ENCODE measurements at regions not wholly inside any gene's neighbourhood (a gene's known extent, or its start where the extent isn't known, plus 50 kb on each side); places are given as distances from the start of the nearest gene placed in this dataset.

DNA sequence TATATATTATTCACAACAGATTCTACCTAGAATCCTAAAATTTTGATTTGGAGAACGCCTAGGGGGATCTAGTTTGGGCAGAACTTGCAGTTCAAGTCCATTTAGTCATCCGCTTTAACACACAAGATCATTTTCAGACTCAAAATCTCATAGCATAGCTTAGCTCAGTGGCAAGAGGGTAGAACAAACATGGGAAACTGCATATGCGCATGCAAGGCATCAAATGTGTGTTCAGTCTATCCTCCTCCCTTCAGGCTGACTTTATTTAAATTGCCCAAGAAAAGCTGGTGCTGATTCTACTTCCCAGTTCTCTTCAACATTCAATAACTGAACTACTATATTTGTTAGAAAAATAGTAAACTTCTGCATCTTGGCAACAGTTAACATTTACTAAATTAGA lies 79.6 kb upstream of the NRXN1 start:
- no peak for DNase-seq (ENCODE audit: low read depth)
- TF ChIP-seq, protein P1, sequence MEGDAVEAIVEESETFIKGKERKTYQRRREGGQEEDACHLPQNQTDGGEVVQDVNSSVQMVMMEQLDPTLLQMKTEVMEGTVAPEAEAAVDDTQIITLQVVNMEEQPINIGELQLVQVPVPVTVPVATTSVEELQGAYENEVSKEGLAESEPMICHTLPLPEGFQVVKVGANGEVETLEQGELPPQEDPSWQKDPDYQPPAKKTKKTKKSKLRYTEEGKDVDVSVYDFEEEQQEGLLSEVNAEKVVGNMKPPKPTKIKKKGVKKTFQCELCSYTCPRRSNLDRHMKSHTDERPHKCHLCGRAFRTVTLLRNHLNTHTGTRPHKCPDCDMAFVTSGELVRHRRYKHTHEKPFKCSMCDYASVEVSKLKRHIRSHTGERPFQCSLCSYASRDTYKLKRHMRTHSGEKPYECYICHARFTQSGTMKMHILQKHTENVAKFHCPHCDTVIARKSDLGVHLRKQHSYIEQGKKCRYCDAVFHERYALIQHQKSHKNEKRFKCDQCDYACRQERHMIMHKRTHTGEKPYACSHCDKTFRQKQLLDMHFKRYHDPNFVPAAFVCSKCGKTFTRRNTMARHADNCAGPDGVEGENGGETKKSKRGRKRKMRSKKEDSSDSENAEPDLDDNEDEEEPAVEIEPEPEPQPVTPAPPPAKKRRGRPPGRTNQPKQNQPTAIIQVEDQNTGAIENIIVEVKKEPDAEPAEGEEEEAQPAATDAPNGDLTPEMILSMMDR (IDR thresholded peaks at IDR 0.05; ENCODE audit: control insufficient read depth, insufficient read depth, low read depth, low read length, missing control alignments): no peak
- no peak overlapping the region for H3K4me3 ChIP-seq (ENCODE audit: control insufficient read depth, low read depth, low read length)

DNA sequence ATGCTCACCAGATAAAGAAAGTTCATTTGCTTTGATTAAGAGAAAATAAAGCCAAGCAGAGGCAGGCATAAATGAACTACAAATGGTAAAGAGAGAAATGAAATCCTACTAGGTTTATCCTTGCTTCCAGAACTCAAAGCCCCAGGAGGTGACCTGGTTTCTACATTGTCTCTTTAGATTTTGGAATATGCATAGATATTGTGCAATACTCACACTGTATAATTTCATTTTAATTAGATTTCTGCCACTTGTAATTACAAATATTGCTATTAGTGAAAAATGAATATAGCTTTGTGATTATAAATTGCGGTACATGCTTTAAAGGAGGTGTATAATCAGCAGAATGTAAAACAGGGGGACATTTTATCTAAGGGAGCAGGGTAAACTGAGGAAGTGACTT lies 76.9 kb upstream of the NRXN1 start:
- TF ChIP-seq, protein P1 (IDR thresholded peaks at IDR 0.05; ENCODE audit: control insufficient read depth, insufficient read depth, low read depth, low read length, missing control alignments): no peak
- no peak for DNase-seq (ENCODE audit: low read depth)
- H3K4me3 ChIP-seq (ENCODE audit: control insufficient read depth, low read depth, low read length): no peak overlapping the region

DNA sequence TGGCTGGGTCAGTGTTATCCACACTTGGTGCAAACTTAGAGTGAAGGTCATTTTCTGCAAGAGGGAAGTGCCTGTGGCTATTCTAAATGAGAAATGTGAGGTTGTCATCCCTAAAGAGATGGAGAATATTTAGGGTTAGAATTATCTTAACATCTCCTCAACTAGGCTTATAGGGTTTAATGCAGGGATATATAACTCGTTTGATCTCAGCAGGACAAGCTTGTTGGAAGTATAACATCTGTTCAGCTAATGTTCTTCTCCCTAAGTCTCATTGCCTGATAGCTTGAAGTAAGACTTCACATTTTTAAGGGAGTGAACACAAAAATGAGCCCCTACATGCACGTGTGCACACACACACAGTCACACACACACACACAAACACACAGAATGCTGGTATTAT lies 75.9 kb upstream of the NRXN1 start:
- TF ChIP-seq, protein P1 (IDR thresholded peaks at IDR 0.05; ENCODE audit: control insufficient read depth, insufficient read depth, low read depth, low read length, missing control alignments): no peak
- H3K4me3 ChIP-seq (ENCODE audit: control insufficient read depth, low read depth, low read length): no peak overlapping the region
- no peak for DNase-seq (ENCODE audit: low read depth)

DNA sequence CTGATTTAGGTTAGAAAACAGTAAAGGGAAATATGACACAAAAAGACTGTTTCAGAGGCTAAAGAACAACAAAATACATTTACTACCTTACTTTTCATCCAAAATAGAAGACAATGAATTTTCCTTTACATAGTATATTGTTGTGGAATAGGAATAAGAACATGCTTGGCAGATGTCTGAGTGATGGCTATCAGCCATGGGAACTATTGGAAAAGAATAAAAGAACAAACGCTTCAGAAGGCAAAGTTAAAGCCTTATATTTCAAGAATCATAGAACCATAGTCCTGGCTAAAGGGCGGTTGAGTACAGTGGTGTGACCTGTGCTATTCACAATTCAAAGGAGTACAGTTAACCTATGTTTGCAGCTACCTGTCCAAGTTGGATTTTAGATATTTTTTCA lies 73.9 kb upstream of the NRXN1 start:
- DNase-seq (ENCODE audit: low read depth): no peak
- TF ChIP-seq, protein P1 (IDR thresholded peaks at IDR 0.05; ENCODE audit: control insufficient read depth, insufficient read depth, low read depth, low read length, missing control alignments): no peak
- no peak overlapping the region for H3K4me3 ChIP-seq (ENCODE audit: control insufficient read depth, low read depth, low read length)

DNA sequence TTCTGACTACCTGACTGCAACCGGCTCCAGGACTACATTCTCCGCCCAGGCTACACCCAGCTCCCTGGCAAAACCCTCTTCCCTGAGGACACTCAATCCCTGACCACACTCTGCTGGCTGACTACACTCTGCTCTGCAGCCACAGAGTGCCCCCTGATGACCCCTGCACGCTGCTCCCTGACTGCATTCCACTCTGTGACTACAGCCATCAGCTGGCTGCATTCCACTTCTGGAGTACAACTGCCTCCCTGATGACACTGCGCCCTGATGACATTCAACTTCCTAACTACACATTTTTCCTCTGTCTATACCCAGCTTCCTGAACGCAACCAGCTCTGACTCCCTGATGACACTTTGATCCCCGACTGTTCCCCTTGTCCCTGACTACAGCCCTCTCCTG lies 71.3 kb upstream of the NRXN1 start:
- no peak overlapping the region for H3K4me3 ChIP-seq (ENCODE audit: control insufficient read depth, low read depth, low read length)
- TF ChIP-seq, protein P1 (IDR thresholded peaks at IDR 0.05; ENCODE audit: control insufficient read depth, insufficient read depth, low read depth, low read length, missing control alignments): no peak
- no peak for DNase-seq (ENCODE audit: low read depth)

DNA sequence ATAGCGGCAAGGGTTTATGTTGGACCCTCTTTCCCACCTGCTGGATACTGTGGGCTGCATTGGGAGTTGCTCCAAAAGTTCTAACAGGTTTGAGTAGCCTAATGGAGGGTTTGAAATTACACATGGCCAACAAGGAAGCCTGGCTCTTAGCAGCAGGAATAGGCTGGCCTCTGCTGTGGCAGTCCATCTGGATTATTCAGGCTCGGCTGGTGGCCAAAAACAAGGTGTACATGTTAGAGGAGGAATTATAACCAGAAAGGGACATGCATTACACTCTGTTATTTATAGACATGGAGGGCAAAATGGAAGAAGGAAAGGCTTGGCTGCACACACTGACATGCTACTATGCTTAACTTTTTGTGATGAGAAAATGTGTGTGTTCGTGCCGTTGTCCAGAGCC lies 61.1 kb upstream of the NRXN1 start:
- DNase-seq (ENCODE audit: low read depth): no peak
- TF ChIP-seq, protein P1 (IDR thresholded peaks at IDR 0.05; ENCODE audit: control insufficient read depth, insufficient read depth, low read depth, low read length, missing control alignments): no peak

More for the DNA sequence above, 61.1 kb upstream of the NRXN1 start:
- no peak overlapping the region for H3K4me3 ChIP-seq (ENCODE audit: control insufficient read depth, low read depth, low read length)
